ENCODE measurements at regions not wholly inside any gene's neighbourhood (a gene's known extent, or its start where the extent isn't known, plus 50 kb on each side); places are given as distances from the start of the nearest gene placed in this dataset.

DNA sequence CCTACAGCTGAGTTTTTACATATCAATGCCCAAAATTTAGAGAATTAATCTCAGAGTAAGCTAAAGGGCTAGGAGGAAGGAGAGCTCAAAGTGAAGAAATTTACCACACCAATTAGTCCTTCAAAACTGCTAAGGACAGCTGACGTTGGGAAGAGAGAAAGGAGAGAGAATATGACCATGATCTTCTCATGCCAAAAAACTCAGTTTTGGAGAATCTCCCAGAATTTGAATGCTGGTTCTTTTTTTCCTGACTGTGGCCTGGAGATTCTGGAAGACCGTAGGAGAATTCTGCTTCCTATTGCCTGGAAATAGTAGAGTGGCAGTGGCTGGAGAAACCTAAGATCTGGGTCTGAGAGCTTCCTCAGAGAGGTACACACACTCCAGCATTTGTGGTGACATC is 834.4 kb upstream of the SLIT2 start:
- no peak for DNase-seq (ENCODE audit: low read depth)
- no peak overlapping the region for H3K4me3 ChIP-seq (ENCODE audit: low read length)
- TF ChIP-seq, protein P1, sequence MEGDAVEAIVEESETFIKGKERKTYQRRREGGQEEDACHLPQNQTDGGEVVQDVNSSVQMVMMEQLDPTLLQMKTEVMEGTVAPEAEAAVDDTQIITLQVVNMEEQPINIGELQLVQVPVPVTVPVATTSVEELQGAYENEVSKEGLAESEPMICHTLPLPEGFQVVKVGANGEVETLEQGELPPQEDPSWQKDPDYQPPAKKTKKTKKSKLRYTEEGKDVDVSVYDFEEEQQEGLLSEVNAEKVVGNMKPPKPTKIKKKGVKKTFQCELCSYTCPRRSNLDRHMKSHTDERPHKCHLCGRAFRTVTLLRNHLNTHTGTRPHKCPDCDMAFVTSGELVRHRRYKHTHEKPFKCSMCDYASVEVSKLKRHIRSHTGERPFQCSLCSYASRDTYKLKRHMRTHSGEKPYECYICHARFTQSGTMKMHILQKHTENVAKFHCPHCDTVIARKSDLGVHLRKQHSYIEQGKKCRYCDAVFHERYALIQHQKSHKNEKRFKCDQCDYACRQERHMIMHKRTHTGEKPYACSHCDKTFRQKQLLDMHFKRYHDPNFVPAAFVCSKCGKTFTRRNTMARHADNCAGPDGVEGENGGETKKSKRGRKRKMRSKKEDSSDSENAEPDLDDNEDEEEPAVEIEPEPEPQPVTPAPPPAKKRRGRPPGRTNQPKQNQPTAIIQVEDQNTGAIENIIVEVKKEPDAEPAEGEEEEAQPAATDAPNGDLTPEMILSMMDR (IDR thresholded peaks at IDR 0.05; ENCODE audit: insufficient read depth, low read depth, low read length, missing control alignments), result no peak

DNA sequence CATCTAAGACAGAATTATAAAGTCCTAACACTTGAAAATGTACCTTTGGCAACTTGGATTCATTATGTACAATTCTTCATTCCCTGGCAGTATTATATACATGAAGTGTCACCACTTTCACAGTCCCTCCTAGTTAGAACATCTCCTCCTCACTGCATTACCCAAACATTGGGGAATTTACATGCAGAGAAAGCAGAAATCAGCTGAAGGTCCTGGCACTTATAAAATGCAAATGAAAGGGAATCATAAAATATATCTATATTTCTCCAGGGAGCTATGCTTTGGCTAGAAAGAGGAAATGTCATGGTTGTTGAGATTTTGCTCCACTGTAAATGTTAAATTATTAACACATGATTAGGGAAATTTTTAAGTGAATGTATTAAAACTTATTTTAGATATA is 835.6 kb upstream of the SLIT2 start:
- DNase-seq (ENCODE audit: low read depth), result no peak
- TF ChIP-seq, protein P1 (IDR thresholded peaks at IDR 0.05; ENCODE audit: insufficient read depth, low read depth, low read length, missing control alignments), result no peak
- H3K4me3 ChIP-seq (ENCODE audit: low read length), result no peak overlapping the region

DNA sequence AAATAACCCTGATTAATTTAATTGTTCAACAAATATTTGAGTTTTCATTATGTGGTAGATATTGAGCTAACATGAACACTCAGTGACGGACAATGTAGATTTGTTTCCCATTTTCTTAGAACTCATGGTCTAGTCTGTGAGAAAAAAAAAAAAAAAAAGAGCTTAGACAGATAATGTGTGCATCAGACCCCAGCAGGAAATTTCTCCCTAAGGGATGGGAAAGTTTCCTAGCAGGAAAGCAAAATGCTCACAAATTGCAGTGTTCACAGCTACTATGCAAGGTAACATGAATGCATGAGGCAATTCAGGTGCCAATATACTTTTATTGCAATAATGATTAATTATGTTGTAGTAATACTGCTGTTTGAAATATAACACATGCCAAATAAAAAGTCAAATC is 843.2 kb upstream of the SLIT2 start:
- TF ChIP-seq, protein P1 (IDR thresholded peaks at IDR 0.05; ENCODE audit: insufficient read depth, low read depth, low read length, missing control alignments), result no peak
- no peak overlapping the region for H3K4me3 ChIP-seq (ENCODE audit: low read length)
- DNase-seq (ENCODE audit: low read depth), result no peak

DNA sequence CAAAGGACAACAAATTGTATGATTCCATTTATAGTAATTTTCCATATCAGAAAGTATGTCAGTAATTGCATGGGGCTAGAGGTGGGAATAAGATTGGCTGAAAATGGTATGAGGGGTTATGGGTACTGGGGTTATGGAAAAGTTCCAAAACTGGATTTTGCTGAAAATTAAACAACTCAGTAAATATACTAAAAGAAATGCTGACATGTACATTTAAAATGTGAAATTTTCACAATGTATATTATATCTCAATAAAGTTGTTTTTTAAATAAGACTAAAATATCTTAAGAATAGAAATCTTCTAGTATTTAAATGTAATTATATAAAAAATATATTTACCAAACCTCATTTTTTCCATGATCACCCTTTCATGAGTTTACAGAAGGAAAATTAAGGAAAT is 844.9 kb upstream of the SLIT2 start:
- H3K4me3 ChIP-seq (ENCODE audit: low read length), result no peak overlapping the region
- TF ChIP-seq, protein P1 (IDR thresholded peaks at IDR 0.05; ENCODE audit: insufficient read depth, low read depth, low read length, missing control alignments), result no peak
- no peak for DNase-seq (ENCODE audit: low read depth)

DNA sequence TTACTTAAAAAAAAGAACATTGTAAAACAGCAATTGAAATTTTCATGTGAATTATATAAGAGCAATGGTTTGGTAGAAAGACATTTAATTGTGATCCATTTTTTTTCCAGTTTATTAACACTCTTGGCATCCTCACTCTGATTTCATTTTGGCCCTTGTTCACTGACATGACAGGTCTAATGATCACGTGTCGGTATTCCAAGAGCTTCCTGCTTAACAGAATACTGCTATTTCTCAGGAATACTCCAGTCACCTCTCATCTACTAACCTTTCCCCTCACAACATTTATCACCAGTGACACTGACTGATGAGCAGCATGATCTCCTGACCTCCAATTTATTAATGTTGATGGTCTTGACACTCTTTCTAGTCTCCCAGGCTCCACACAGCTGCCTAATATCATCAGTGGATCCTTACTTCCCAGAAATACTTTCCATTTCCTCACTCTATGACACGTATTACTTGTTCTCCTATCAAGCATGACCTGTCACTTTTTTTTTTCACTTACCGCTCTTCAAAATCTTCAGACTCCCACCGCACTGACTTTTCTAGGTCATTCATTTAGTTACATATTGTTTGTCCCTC is 847.8 kb upstream of the SLIT2 start:
- no peak for DNase-seq (ENCODE audit: low read depth)
- TF ChIP-seq, protein P1 (IDR thresholded peaks at IDR 0.05; ENCODE audit: insufficient read depth, low read depth, low read length, missing control alignments), result no peak
- no peak overlapping the region for H3K4me3 ChIP-seq (ENCODE audit: low read length)

DNA sequence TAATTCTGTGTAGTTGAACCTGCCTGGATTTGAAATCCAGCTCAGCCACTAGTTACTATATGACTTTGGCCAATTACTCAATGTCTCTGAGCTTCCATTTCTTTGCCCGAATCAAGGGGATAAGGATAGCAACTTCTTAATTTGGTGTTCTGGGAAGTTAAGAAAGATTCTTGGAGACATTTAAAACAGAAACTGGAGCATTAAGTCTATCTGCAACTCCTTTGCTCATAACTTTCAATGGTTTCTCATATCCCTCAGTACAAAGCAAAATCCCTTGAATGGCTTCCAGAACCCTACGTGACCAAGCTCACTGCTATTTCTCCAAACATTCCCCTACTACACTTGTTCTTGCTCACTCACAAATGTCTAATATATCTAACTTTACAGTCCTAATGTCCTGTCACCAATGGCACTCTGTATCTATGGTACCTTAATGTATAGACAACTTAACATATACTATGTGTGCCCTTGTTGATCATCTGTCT is 849.1 kb upstream of the SLIT2 start:
- H3K4me3 ChIP-seq (ENCODE audit: low read length), result no peak overlapping the region
- TF ChIP-seq, protein P1 (IDR thresholded peaks at IDR 0.05; ENCODE audit: insufficient read depth, low read depth, low read length, missing control alignments), result no peak
- no peak for DNase-seq (ENCODE audit: low read depth)
